ENCODE measurements at regions not wholly inside any gene's neighbourhood (a gene's known extent, or its start where the extent isn't known, plus 50 kb on each side); places are given as distances from the start of the nearest gene placed in this dataset.
A peak's percentile ranks its signal among the peaks of the same experiment; 100 is the strongest.
"Not testable (repeated sequence)": the region's sequence is repeated elsewhere in the genome, so short reads cannot be mapped to it uniquely, and the experiment has no call there.

GRCh38 chr12:89289720-89290119, 62.6 kb downstream of the DUSP6 start:
- no peak for DNase-seq (ENCODE audit: low read depth, low spot score)

GRCh38 chr12:89288959-89289358, 63.3 kb downstream of the DUSP6 start:
- DNase-seq (ENCODE audit: low read depth, low spot score), result no peak

- no peak for DNase-seq (ENCODE audit: low read depth, low spot score)
These were observed 65.8 kb downstream of the DUSP6 start for GRCh38 chr12:89286501-89286900.

- no peak for DNase-seq (ENCODE audit: low read depth, low spot score)
These were observed 70.8 kb downstream of the DUSP6 start for GRCh38 chr12:89281539-89281867.

- DNase-seq (ENCODE audit: low read depth, low spot score), result peak; percentile 30
These were observed 71.3 kb downstream of the DUSP6 start for GRCh38 chr12:89280833-89281538.

GRCh38 chr12:89279499-89279898, 72.8 kb downstream of the DUSP6 start:
- no peak for DNase-seq (ENCODE audit: low read depth, low spot score)

GRCh38 chr12:89278862-89279261, 73.4 kb downstream of the DUSP6 start:
- DNase-seq (ENCODE audit: low read depth, low spot score), result no peak

GRCh38 chr12:89278169-89278568, 74.1 kb downstream of the DUSP6 start:
- DNase-seq (ENCODE audit: low read depth, low spot score), result no peak

- no peak for DNase-seq (ENCODE audit: low read depth, low spot score)
These were observed 75.4 kb downstream of the DUSP6 start for GRCh38 chr12:89276860-89277259.

GRCh38 chr12:89273525-89273924, 78.8 kb downstream of the DUSP6 start:
- no peak for DNase-seq (ENCODE audit: low read depth, low spot score)

- DNase-seq (ENCODE audit: low read depth, low spot score), result no peak
These were observed 81.8 kb downstream of the DUSP6 start for GRCh38 chr12:89270548-89270947.

GRCh38 chr12:89269174-89269573, 83.1 kb downstream of the DUSP6 start:
- DNase-seq (ENCODE audit: low read depth, low spot score), result no peak

GRCh38 chr12:89267404-89267803, 84.9 kb downstream of the DUSP6 start:
- DNase-seq (ENCODE audit: low read depth, low spot score), result no peak

- DNase-seq (ENCODE audit: low read depth, low spot score), result not testable (repeated sequence)
These were observed 85.6 kb downstream of the DUSP6 start for GRCh38 chr12:89266574-89267188.

- DNase-seq (ENCODE audit: low read depth, low spot score), result no peak
These were observed 87.5 kb downstream of the DUSP6 start for GRCh38 chr12:89264837-89265236.

- DNase-seq (ENCODE audit: low read depth, low spot score), result no peak
These were observed 88.4 kb downstream of the DUSP6 start for GRCh38 chr12:89263900-89264299.

- no peak for DNase-seq (ENCODE audit: low read depth, low spot score)
These were observed 89.3 kb downstream of the DUSP6 start for GRCh38 chr12:89262855-89263552.

GRCh38 chr12:89261982-89262381, 90.3 kb downstream of the DUSP6 start:
- DNase-seq (ENCODE audit: low read depth, low spot score), result no peak

- DNase-seq (ENCODE audit: low read depth, low spot score), result no peak
These were observed 91.3 kb downstream of the DUSP6 start for GRCh38 chr12:89260841-89261637.

GRCh38 chr12:89259821-89260220, 92.5 kb downstream of the DUSP6 start:
- DNase-seq (ENCODE audit: low read depth, low spot score), result no peak

- DNase-seq (ENCODE audit: low read depth, low spot score), result no peak
These were observed 93.9 kb downstream of the DUSP6 start for GRCh38 chr12:89258240-89258969.
